Astrocyte (in vitro differentiated cells and primary cell): ENCODE measurements at regions not wholly inside any gene's neighbourhood (a gene's known extent, or its start where the extent isn't known, plus 50 kb on each side); places are given as distances from the start of the nearest gene placed in this dataset.

Experiments used
- DNase-seq: peaks from one replicate; pipeline ENCODE4 v3.0.0-alpha.2; 2010; ENCODE audit warnings: low read depth
- FAIRE-seq: peaks from 2 replicates; lab custom pipeline; 2011; peaks lifted over from hg19 to GRCh38; lab: Jason Lieb, UNC
- H2AFZ ChIP-seq: 2 replicates; pipeline ENCODE4 v1.6.0; 2012; ENCODE audit warnings: low read depth, low read length, inconsistent platforms
- H3K27ac ChIP-seq: 2 replicates; pipeline ENCODE4 v1.5.1; 2011; ENCODE audit warnings: low read depth, low read length, inconsistent platforms
- H3K27me3 ChIP-seq: 2 replicates; pipeline ENCODE4 v1.6.0; 2011; ENCODE audit warnings: low read length, inconsistent platforms; ENCODE audit not compliant: insufficient read depth
- H3K36me3 ChIP-seq: 2 replicates; pipeline ENCODE4 v1.5.1; 2011; ENCODE audit warnings: low read length, inconsistent platforms; ENCODE audit not compliant: insufficient read depth
- H3K4me1 ChIP-seq: 2 replicates; pipeline ENCODE4 v1.5.1; 2011; ENCODE audit warnings: low read length, inconsistent platforms; ENCODE audit not compliant: insufficient read depth
- H3K4me2 ChIP-seq: 2 replicates; pipeline ENCODE4 v1.6.0; 2012; ENCODE audit warnings: low read length, inconsistent platforms
- H3K4me3 ChIP-seq: 2 replicates; pipeline ENCODE4 v1.5.1; 2011; ENCODE audit warnings: low read depth, mild to moderate bottlenecking, low read length, inconsistent platforms; ENCODE audit not compliant: insufficient read depth
- H3K79me2 ChIP-seq: 2 replicates; pipeline ENCODE4 v1.6.0; 2012; ENCODE audit warnings: mild to moderate bottlenecking, low read length, inconsistent platforms; ENCODE audit not compliant: insufficient read depth
- H3K9ac ChIP-seq: 2 replicates; pipeline ENCODE4 v1.6.0; 2012; ENCODE audit warnings: mild to moderate bottlenecking, low read length, inconsistent platforms
- H3K9me3 ChIP-seq: 2 replicates; pipeline ENCODE4 v1.5.1; 2012; ENCODE audit warnings: low read depth, mild to moderate bottlenecking, low read length, inconsistent platforms; ENCODE audit not compliant: insufficient read depth
- H4K20me1 ChIP-seq: 2 replicates; pipeline ENCODE4 v1.6.0; 2012; ENCODE audit warnings: low read length, inconsistent platforms; ENCODE audit not compliant: insufficient read depth
- H3K27ac Mint-ChIP-seq: one replicate; pipeline ENCODE4 v1.8.0; 2021; ENCODE audit warnings: mild to moderate bottlenecking, mixed read lengths; ENCODE audit not compliant: unreplicated experiment
- H3K27me3 Mint-ChIP-seq: one replicate; pipeline ENCODE4 v1.8.0; 2021; ENCODE audit warnings: low read depth, mixed read lengths; ENCODE audit not compliant: unreplicated experiment
- H3K36me3 Mint-ChIP-seq: one replicate; pipeline ENCODE4 v1.8.0; 2021; ENCODE audit warnings: low read depth, mixed read lengths; ENCODE audit not compliant: unreplicated experiment
- H3K4me1 Mint-ChIP-seq: one replicate; pipeline ENCODE4 v1.8.0; 2021; ENCODE audit warnings: low read depth, mixed read lengths; ENCODE audit not compliant: unreplicated experiment
- H3K4me3 Mint-ChIP-seq: one replicate; pipeline ENCODE4 v1.8.0; 2021; ENCODE audit warnings: mild to moderate bottlenecking, moderate library complexity, mixed read lengths; ENCODE audit not compliant: unreplicated experiment
- H3K9me3 Mint-ChIP-seq: one replicate; pipeline ENCODE4 v1.8.0; 2021; ENCODE audit warnings: mild to moderate bottlenecking, mixed read lengths; ENCODE audit not compliant: unreplicated experiment
- CTCF ChIP-seq: IDR thresholded peaks from 2 replicates; pipeline ENCODE4 v1.5.1; 2011; ENCODE audit warnings: low read depth, mild to moderate bottlenecking, inconsistent platforms, low read length, moderate library complexity; ENCODE audit not compliant: insufficient read depth
- EZH2 ChIP-seq: IDR thresholded peaks from 2 replicates; pipeline ENCODE4 v1.6.1; 2012; ENCODE audit warnings: mild to moderate bottlenecking, low read length, inconsistent platforms; ENCODE audit not compliant: insufficient read depth

- no peaks in the 10 kb centered on the region for H3K4me1 ChIP-seq
- H4K20me1 ChIP-seq, result no peaks in the 10 kb centered on the region
- H3K9me3 ChIP-seq, result peaks cover 4% of the 10 kb centered on the region
- DNase-seq (no peak), FAIRE-seq (no peak)
- H3K27me3 ChIP-seq, result no peaks in the 10 kb centered on the region
- H3K79me2 ChIP-seq, result no peaks in the 10 kb centered on the region
- peaks cover 5% of the 10 kb centered on the region for H3K27me3 Mint-ChIP-seq
- TF ChIP-seq CTCF (no peak), EZH2 (no peak)
- H3K4me3 Mint-ChIP-seq, result no peak overlapping the region
- H3K4me2 ChIP-seq, result no peak overlapping the region
- H3K36me3 ChIP-seq, result no peaks in the 10 kb centered on the region
- peaks cover 11% of the 10 kb centered on the region for H3K9me3 Mint-ChIP-seq
- H3K9ac ChIP-seq, result no peak overlapping the region
- H3K4me1 Mint-ChIP-seq, result no peaks in the 10 kb centered on the region
- H3K4me3 ChIP-seq, result no peak overlapping the region
- H3K27ac Mint-ChIP-seq, result no peak overlapping the region
- no peaks in the 10 kb centered on the region for H3K36me3 Mint-ChIP-seq
- no peak overlapping the region for H3K27ac ChIP-seq
- no peak overlapping the region for H2AFZ ChIP-seq
Measured at GRCh38 chr6:159615918-159616317, 77.1 kb downstream of the SOD2 start.

DNA sequence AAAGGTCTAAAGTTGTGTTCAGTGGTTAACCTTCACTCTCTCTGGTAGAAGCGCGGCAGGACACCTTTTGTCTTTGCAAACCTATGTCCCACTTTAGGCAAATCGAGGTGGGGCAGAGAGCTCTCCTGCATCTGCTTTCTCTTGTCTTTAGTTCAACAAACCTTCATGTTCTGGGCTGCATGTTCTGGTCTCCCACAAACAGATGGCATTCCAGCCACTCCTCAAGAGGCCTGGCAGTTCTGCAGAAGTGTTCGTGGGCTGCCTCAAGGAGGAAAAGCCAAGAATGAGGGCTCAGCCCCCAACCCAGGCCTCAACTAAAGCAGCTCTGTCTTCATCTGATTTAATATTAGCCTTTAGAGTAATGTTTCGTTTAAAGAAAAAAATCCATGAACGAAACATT, 82.2 kb downstream of the SOD2 start:
- no peak overlapping the region for H3K4me3 ChIP-seq
- Mint-ChIP-seq H3K27me3 (no peaks in the 10 kb centered on the region), H3K9me3 (peaks cover 7% of the 10 kb centered on the region), H3K36me3 (no peaks in the 10 kb centered on the region), H3K4me1 (no peaks in the 10 kb centered on the region), H3K4me3 (no peak overlapping the region), H3K27ac (no peak overlapping the region)
- no peak overlapping the region for H3K9ac ChIP-seq
- H3K4me1 ChIP-seq, result no peaks in the 10 kb centered on the region
- FAIRE-seq (no peak), DNase-seq (no peak)
- H3K27me3 ChIP-seq, result no peaks in the 10 kb centered on the region
- no peaks in the 10 kb centered on the region for H3K36me3 ChIP-seq
- H3K4me2 ChIP-seq, result no peak overlapping the region
- TF ChIP-seq CTCF, result no peak
- TF ChIP-seq EZH2, result no peak
- no peak overlapping the region for H2AFZ ChIP-seq
- H3K9me3 ChIP-seq, result no peaks in the 10 kb centered on the region
- H3K79me2 ChIP-seq, result no peaks in the 10 kb centered on the region
- no peak overlapping the region for H3K27ac ChIP-seq
- H4K20me1 ChIP-seq, result no peaks in the 10 kb centered on the region

DNA sequence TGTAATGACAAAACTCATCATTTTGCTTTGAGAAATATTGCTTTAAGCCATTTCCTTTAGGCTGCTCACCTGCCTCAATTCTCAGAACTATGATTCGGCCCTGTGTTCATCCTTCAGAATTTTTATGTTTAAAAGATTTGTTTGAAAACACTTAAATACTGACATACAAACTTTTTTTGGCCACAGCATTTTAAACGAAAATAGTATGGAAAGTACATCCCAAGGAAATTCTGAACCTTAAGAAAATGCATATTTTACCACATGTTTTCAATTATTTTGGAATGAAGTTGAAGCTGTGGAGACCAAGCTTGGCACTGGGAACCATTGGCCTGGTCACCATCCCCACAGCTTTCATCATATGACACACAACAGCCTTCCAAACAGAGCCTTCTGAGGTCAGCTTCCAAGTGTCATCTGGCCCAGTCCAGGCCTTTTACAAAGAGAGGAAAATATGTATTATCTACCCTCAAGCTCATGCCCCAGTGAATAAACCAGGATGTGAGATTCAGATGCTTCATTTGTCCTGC, 83.3 kb downstream of the SOD2 start:
- Histone ChIP-seq H4K20me1 (no peaks in the 10 kb centered on the region), H3K9ac (no peak overlapping the region), H3K79me2 (no peaks in the 10 kb centered on the region), H3K27me3 (no peaks in the 10 kb centered on the region), H3K4me3 (no peak overlapping the region), H3K9me3 (no peaks in the 10 kb centered on the region), H2AFZ (no peak overlapping the region), H3K4me2 (no peak overlapping the region), H3K36me3 (no peaks in the 10 kb centered on the region), H3K27ac (no peak overlapping the region), H3K4me1 (no peaks in the 10 kb centered on the region)
- Mint-ChIP-seq H3K36me3 (no peaks in the 10 kb centered on the region), H3K9me3 (peaks cover 2% of the 10 kb centered on the region), H3K27ac (no peak overlapping the region), H3K4me3 (no peak overlapping the region), H3K4me1 (no peaks in the 10 kb centered on the region), H3K27me3 (no peaks in the 10 kb centered on the region)
- DNase-seq (no peak), FAIRE-seq (no peak)
- TF ChIP-seq EZH2 (no peak), CTCF (no peak)
